Glomerular endothelial cell (primary cell): ENCODE measurements at regions not wholly inside any gene's neighbourhood (a gene's known extent, or its start where the extent isn't known, plus 50 kb on each side); places are given as distances from the start of the nearest gene placed in this dataset.
"Not testable (repeated sequence)": the region's sequence is repeated elsewhere in the genome, so short reads cannot be mapped to it uniquely, and the experiment has no call there.

Experiments used
- DNase-seq: peaks from one replicate; pipeline ENCODE4 v3.0.0-alpha.2; 2011; ENCODE audit warnings: low read depth, low spot score; ENCODE audit errors: extremely low read depth

DNA sequence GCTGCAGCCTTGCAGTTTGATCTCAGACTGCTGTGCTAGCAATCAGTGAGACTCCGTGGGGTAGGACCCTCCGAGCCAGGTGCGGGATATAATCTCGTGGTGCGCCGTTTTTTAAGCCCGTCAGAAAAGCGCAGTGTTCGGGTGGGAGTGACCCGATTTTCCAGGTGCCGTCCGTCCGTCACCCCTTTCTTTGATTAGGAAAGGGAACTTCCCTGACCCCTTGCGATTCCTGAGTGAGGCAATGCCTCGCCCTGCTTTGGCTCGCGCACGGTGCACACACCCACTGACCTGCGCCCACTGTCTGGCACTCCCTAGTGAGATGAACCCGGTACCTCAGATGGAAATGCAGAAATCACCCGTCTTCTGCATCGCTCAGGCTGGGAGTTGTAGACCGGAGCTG is 203.2 kb downstream of the SNCAIP start:
- DNase-seq: not testable (repeated sequence)

DNA sequence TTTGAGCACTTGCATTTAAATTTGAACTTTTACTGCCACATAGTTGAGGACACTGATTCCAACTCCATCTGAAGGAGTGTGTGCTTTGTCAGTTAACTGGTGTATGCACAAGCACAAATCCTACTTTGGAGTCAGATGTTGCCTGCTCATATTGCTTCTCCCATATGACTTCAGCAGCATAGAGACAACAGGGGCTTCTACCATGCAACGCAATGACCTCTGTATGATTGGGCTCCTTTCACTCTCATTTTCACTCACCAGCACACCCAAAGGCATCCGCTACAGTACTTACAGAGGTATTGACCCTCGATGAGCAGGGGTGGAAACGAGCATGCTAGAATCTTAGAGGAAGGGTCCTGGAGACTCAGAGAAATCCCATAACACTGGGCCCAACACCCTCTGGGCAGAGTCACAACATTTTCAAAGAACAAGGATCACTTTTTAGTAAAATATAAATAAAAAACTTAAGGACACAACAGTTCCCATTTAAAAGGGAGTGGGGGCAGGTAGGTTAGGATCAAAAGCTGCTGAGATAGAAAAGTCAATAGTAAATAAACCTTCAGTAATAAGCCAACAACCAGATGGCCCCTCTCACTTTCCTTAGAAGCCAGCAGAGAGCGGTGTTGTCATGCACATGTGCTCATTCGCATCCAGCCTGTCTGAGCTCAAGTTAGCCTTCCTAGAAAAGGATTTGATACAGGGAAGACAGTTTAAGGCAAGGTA is 203.8 kb downstream of the SNCAIP start:
- DNase-seq: peak; percentile 76

DNA sequence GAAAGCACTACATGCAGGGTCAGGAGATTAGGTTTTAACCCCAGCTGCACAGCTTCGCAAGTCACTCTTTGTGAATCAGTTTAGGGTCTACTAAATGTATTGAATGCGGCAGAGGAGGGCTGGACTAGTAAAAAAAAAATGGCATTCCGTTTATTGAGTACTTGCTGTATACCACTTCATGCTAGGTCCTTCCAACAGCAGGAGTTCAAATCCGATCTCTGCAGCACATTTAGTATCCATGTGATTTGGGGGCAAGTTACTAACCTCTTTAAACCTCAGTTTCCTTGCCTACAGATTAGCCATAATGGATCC is 204.4 kb downstream of the SNCAIP start:
- DNase-seq: no peak

DNA sequence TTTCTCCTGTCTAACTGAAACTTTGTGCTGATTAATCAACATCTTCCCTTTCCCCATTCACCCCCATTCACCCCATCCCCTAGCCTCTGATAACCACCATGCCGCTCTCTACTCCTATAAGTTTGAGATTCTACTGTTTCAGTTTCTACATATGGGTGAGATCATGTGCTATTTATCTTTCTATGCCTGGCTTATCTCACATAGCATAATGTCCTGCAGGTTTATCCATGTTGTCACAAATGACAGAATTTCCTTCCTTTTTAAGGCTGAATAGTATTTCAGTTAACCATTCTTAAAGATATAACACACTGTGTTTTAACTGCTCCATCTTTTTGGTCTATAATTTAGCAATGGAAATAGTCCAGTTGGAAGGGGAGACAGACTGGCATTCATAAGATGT is 205.1 kb downstream of the SNCAIP start:
- no peak for DNase-seq

DNA sequence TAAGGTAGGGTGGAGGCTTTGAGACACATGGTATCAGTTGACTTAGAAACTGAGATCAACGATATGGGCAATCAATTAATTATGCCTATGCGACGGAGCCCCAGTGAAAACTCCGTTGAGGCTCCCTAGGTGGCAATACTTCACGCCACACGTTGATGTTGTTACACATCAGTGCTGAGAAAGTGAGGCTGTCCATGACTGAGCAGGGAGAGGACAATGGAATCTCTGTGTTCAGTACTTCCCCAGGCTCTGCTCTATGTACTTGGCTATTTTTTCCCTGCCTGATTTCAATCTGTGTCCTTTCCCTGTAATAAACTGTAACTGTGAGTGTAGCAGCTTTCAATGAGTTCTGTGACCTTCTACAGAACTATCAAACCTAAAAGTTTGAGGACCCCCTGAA is 211.7 kb downstream of the SNCAIP start:
- no peak for DNase-seq

DNA sequence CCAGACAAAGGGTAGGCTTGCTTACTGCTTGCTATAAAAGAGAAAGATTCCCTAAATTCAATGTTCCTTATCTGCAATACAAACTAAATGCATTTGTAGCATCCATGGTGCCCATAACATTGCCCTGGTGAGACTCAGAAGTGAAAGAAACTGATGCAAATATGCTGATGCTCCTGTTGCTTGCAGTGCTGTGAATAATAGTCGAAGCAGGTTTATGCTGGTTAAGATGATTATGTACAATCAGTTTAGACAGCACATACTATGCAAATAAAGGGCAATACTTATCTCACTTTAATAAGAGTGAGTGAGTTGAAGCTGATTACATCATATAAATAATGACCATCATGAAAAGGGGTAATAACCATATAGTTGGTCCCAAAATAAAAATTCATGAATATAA is 215.5 kb downstream of the SNCAIP start:
- no peak for DNase-seq

DNA sequence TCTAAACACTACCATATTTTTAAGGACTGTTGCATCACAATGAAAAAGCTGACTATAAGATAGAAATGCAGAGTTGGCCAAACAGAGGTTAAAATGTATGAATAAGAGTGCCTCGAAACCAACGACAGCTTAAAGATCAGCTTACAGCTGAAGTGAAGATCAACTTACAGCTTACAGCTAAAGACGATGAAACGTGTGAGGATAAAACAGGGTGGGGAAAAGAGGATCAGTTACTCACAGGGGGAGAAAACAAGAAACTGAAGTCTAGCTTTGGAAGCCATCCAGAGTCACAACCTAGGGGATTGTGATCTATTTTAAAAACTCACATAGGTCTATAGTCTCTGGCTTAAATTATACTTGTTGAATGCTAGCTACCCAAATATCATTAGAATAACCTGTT is 220.0 kb downstream of the SNCAIP start:
- DNase-seq: no peak

DNA sequence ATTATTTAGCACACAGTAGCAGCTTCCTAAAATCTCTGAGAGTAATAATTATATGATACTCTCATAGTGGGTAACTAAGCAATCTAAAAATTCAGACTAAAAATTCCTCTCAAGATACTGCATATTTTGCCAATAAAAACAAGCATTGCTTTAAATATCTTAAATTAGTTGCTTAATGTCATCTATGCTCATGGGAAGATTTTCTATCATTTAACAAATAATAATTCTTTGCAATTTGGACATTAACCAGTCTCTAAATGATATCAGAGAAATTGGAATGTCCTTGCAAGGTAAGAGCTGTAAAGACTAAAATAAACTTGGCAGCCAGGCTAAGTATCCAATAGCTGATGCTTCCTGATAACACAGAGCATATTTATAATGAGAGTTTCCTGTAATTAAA is 221.8 kb downstream of the SNCAIP start:
- DNase-seq: no peak

DNA sequence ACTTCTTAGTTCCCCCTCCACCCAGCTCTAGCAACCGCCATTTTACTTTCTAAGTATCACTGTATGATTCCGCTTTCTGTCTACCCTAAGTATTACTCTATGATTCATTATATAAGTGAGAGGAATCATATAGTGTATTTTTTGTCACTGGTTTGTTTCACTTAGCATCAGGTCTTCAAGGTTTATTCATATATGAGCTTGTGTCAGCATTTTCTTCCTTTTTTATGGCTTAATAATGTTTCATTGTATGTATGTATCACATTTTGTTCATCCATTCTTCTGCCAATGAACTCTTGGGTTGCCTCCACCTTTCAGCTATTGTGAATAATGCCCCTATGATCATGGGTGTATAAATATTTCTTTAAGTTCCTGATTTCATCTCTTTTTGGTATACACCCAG is 222.8 kb downstream of the SNCAIP start:
- DNase-seq: no peak

DNA sequence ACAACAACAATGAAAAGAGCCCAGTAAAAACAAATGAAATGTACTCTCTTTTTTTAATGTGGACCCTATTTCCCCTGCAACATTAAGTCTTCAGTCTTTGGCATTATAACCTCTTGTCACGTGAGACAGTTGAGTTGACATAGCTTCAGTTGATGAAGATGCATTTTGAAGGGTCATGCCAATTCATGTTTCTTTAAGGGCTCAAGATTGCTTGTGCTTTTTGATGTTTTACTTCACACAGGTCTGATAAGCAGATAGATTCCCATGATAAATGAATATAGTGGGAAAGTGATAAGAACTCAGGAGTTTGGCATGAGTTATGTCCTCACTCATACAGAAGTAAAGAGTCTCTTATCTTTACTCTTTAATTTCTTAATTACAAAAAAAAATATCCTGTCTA is 229.4 kb downstream of the SNCAIP start:
- no peak for DNase-seq

DNA sequence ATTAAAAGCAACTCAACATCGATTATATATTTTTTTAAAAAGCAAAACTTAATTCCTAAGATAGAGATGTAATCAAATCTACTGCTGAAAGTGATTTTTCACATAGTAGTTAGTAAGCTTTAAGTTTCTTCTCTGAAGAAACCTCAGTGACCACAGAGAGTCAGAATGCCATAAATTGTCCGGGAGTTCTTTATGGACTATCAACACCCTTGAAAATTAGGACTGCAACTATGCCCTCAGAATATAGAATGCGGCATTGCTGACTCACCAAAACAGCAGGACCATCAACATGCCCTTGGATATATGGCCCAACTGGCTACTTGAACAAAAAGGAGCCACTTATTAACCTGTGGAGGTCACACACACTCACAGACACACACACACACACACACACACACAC is 228.9 kb upstream of the SNX2 start:
- DNase-seq: no peak

DNA sequence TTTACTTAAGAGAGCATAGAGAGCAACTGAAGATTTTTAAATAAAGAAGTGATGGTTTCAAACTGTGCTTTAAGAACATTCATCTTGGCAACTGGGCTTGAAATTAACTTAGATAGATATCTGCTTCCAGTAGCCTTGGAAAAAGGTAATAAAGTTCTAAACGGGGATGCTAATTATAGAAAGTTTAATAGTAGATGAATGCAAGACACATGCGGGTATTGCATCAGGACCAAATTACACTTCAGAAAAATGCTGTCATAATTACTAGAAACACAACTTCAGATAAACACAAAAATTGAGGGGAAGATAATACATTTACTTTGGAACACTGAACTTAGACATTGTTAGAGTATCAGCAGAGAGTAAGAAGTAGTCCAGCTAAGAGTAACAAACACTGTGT is 227.7 kb upstream of the SNX2 start:
- no peak for DNase-seq

DNA sequence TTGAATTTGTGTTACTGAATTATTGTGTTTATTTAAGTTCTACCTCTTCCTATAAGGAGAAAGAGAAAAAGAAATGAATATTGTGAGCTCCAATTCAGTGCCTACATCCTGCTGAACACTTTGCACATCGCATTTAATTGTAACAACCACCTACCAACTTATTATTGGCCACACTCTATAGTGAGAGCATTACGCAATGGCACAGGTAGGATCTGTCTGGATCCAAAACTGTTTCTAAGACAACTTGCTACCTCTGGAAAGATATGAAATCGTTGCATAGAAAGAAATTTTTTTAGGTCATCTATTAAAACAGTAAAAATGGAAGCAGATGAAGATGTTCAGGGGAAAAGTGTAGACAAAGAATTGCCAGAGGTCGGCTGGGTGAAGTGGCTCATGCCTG is 227.2 kb upstream of the SNX2 start:
- DNase-seq: no peak

DNA sequence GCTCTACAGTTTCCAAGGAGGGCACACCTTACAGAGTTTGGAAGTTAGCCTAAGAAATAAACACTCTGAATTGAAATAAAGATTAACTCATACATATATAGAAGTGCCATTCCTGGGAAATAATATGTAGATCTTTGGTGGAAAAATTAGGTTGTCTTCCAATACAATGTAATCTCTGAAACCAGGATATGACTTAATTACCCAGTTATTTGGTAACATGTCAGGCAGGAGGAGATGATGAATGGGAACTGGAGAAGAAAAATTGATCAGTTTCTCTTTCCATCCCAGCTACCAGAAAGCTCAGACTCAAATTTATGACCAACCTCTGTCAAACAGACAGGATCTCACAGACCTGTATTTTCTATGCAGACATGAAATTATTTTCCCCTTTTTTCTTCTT is 215.2 kb upstream of the SNX2 start:
- DNase-seq: peak; percentile 5

DNA sequence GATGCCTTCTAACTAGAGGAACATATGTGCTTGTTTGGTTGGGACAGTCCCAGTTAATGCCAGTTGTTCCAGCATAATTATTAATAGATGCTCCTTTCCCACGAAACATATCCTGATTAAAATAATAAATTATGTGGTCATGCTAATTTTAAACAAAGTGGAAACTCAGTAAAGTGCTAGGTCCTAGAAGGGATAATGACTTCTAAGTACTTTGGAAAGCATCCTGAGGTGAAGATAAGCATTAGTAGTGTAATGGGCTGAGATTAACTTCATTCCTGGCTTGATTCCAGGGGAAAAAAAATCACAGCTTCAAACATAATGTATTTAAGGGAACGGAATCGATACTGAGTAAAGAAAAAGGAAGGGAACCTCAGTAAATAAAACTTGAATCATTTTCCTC is 213.7 kb upstream of the SNX2 start:
- DNase-seq: no peak

DNA sequence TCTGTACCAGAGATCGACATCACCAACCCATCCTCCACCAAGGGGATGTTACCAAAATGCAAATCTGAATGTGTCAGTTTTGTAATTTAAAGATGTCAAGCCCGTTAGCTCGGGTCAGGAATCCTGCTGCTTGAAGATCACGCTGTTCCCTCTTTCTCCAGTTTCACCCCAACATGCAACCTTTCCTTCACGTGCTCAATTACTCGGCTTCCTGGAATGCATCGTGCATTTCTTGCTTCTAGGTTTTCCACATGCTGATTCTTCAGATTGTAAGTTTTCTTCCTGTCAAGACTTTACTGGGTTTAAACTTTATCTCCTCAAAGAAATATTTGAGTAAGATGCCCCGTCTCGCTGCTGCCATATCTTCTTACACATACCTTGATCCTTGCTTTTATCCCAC is 209.5 kb upstream of the SNX2 start:
- no peak for DNase-seq

DNA sequence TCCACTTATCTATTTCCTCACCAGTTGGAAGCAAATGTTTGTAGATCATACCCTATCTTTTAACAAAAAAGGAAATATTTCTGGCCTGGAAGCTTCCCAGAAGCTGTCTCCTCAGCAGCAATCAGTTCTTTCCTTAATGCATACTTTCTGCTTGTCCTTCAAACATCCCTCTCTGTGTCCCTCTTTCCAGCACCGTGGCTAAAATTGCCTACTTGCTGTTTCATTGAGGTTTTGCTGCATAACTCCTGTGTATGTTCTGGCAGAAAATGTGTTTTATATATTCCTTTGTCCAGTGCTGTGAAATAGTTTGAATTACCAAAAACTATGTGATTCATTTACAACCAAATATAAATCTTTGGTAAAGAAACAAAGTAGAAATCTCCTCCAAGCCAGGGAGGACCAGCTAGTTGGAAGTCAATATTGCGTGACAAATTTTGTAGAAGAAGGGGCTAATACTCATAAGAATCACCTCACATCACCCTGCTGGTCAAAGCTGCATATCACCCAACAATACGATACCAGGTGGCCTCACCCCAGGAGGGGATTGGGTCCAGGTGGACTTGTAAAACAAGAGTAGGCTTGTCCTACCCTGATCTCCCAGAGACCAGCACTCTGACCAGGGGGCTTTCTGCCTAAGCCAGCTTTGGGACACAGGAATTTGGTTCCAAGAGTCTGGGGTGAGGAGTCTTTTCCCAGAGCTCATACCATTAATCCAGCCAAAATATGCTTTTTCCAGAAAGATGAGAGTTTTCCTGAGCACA is 198.4 kb upstream of the SNX2 start:
- DNase-seq: no peak

DNA sequence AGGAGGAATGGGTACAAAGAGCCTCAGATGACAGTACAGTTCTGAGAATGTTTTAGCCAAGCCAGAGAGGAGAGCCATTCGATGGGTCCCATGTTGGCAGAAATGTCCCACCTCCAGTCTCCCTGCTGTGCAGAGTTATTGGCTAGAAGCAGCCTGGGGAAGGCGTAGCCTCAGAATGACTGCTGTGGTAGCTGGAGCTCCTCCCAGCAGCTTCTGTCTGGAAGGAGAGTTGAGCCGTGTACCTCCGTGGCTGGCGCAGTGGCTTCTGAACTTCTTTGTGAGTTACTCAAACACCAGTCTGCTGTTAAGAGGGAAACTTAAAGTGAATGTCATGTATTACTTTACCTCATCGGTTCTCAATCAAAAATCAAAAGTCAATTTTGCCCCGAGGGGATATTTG is 193.3 kb upstream of the SNX2 start:
- no peak for DNase-seq

DNA sequence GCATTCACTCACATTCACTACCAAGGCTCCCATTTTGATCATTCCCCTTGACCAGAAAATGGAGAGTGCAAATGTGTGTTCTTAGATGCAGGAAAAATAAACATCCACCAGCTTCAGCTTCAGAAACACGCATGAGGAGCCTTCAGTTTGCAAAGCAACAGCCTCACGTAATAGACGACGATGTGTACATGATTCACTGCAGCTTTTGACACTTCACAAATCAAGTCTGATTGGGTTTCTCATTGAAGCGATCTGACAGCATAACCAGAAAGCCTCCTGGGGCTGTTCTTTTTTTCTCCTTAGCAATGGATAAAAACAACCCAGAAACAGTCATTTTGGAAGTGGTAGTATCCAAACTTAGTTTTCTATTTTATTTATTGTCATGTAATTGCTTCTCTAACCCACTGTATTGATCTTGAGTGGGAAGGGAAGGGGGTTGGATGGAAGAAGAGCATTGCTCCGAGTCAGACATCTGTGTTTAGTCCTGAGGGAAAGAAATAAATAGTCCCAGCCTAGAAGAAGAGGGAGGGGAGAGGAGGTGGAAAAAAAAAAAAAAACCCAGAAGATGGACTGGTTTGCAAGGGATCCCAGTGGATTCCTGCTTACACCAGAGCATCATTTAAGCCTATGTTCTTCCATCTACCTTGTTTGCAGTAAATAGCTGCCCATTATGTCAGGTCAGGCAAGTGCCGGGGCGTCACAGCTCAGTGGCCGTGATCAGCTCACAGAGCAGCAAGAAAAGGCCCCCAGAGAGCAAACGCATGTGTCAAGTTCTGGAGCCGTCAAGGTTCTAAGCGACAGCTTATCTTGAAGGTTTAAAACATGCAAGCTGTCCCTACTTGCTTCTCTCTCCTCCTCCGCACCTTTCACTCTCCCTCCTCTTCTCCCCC is 190.2 kb upstream of the SNX2 start:
- DNase-seq: no peak

DNA sequence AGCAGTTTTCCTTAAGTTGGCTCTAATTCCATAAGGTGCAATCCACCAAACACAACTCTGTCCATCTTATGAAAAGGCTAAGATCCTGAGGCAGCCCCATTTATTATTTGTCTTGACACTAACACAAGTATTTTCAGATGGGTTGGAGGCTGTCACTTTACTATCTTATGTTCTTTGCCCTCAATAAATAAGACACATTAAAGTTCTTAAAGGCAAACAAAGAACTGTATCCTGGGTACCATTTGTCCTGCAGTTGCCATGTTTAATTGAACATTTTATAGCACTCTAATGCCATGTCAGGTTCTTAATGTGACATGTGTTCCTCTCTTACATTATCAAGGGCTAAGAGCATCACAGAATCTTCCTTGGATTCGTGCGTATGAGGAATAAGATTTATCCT is 189.5 kb upstream of the SNX2 start:
- DNase-seq: no peak

DNA sequence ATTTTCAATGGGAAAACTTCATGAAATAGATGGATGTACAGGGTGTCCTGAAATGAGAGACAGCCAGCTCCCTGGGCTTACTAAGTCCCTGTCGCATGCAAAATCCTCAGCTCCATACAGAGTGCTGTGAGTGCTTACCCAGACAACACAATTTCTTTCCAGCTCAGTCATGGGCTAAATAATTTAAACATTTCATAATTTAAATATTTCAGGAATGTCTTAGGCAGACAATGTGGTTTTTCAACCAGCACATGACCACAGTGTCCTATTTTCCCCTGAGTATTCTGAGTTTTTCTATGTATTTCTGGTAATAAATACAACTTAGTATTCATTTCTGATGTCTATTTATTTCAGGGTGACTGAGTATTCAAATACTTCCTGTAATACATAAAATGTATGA is 188.5 kb upstream of the SNX2 start:
- DNase-seq: no peak

DNA sequence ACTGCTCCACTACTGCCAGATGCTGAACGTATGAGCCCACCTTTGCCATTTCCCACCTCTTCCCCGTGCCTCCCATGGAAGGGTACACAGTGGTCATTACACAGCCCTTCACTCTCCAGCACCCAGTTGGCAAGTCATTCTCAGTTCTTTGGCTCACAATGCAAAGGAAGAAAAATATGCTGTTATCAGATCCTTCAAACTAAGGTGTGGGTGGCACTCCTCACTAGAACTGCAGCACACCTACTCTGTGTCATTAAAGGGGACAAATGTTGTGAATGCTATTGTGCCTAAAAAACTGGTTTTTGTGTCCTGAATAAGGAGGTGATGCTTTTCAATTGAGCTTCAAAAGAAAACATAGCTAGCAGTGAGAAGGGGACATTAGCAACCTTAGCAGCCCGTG is 183.1 kb upstream of the SNX2 start:
- no peak for DNase-seq
